Cardiac muscle cell (in vitro differentiated cells and primary cell): ENCODE measurements at regions not wholly inside any gene's neighbourhood (a gene's known extent, or its start where the extent isn't known, plus 50 kb on each side); places are given as distances from the start of the nearest gene placed in this dataset.

Experiments used
- DNase-seq, 2 donors: peaks; one replicate each; pipeline versions ENCODE4 v3.0.0 to v3.0.0-alpha.2; 2010 to 2017; ENCODE audit warnings: low read depth in 1 of 2, low spot score in 1 of 2
- H3K27ac ChIP-seq: fragments of 200-600 bp; sonication (generic); 2 replicates; pipeline ENCODE4 v1.5.1; 2016
- H3K27me3 ChIP-seq: fragments of 200-600 bp; sonication (generic); 2 replicates; pipeline ENCODE4 v1.6.0; 2016; ENCODE audit warnings: control low read depth
- H3K36me3 ChIP-seq: fragments of 200-600 bp; sonication (generic); 2 replicates; pipeline ENCODE4 v1.5.1; 2016; ENCODE audit warnings: control low read depth
- H3K4me1 ChIP-seq: fragments of 200-600 bp; sonication (generic); 2 replicates; pipeline ENCODE4 v1.8.1; 2017; ENCODE audit warnings: low read depth, mild to moderate bottlenecking, mixed run types
- H3K4me3 ChIP-seq: fragments of 200-600 bp; sonication (generic); 2 replicates; pipeline ENCODE4 v1.5.1; 2016; ENCODE audit warnings: mild to moderate bottlenecking
- H3K9me3 ChIP-seq: fragments of 200-600 bp; sonication (generic); 2 replicates; pipeline ENCODE4 v1.5.1; 2017; ENCODE audit warnings: low read depth, mild to moderate bottlenecking, control low read depth
- TF ChIP-seq, protein P1 (sequence below): IDR thresholded peaks from 2 replicates; pipeline ENCODE4 v1.5.1; 2012; ENCODE audit warnings: low read depth, mild to moderate bottlenecking, low read length

DNA sequence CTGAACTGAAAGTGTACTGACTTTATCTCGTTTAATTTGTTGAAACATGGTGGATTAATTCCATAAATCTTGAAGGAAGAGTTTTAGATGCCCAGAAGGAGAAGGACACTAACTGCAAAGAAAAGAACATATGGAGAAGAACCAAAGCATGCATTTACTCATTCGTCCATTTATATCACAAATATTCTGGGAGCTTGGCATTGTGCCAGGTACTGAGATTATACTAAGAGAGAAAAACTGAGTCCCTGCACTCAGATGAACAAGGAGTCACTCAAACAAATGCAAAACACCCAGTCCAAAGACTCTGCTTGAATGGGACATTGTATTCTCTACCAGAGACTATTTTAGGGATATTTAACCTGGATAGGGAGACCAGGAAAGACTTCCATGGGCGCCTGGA lies 588.0 kb upstream of the MGMT start:
- no peaks in the 10 kb centered on the region for H3K27me3 ChIP-seq

DNA sequence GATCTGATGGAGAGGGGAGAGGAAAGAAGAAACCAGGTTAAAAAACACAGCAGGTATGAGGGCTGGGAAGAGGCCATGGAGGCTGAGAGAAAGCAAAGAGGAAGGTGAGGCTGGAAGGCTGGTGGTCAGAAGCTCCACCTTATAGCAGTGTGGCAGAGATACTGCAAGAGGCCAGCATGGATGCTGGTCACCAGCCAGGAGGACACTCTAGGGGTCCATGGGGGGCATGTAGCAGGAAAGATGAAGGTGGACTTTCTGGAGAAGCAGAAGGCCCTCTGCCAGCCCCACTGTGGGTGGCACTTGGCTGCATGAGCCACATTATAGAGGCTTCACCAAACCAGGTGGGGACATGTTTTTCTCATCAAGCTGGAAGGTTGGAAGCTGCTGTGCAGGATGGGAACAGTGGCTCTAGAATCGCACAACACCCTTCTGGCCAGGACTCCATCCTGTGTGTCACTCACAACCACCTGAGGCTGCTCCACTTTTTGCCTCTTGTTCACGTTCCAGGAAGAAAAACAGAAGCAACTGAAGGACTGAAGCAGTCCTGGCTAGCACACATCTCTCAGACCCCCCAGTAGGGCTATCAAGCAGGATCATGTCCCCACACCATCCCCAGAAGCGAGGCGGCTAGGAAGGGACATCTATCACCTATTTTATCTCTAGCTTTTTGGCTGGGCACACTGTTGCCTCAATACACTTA lies 587.5 kb upstream of the MGMT start:
- DNase-seq = no peak
- no peaks in the 10 kb centered on the region for H3K36me3 ChIP-seq
- H3K4me1 ChIP-seq = no peaks in the 10 kb centered on the region
- TF ChIP-seq, protein P1, sequence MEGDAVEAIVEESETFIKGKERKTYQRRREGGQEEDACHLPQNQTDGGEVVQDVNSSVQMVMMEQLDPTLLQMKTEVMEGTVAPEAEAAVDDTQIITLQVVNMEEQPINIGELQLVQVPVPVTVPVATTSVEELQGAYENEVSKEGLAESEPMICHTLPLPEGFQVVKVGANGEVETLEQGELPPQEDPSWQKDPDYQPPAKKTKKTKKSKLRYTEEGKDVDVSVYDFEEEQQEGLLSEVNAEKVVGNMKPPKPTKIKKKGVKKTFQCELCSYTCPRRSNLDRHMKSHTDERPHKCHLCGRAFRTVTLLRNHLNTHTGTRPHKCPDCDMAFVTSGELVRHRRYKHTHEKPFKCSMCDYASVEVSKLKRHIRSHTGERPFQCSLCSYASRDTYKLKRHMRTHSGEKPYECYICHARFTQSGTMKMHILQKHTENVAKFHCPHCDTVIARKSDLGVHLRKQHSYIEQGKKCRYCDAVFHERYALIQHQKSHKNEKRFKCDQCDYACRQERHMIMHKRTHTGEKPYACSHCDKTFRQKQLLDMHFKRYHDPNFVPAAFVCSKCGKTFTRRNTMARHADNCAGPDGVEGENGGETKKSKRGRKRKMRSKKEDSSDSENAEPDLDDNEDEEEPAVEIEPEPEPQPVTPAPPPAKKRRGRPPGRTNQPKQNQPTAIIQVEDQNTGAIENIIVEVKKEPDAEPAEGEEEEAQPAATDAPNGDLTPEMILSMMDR = no peak
- no peak overlapping the region for H3K27ac ChIP-seq
- no peaks in the 10 kb centered on the region for H3K27me3 ChIP-seq
- H3K9me3 ChIP-seq = no peaks in the 10 kb centered on the region
- H3K4me3 ChIP-seq = no peak overlapping the region

More for the DNA sequence above, 588.0 kb upstream of the MGMT start:
- Histone ChIP-seq H3K27ac (no peak overlapping the region), H3K4me3 (no peak overlapping the region), H3K36me3 (no peaks in the 10 kb centered on the region), H3K4me1 (no peaks in the 10 kb centered on the region), H3K9me3 (no peaks in the 10 kb centered on the region)
- DNase-seq = no peak
- TF ChIP-seq, protein P1 = no peak

GRCh38 chr10:128880159-128880725 lies 586.8 kb upstream of the MGMT start:
- H3K4me1 ChIP-seq = no peaks in the 10 kb centered on the region
- no peak overlapping the region for H3K4me3 ChIP-seq
- DNase-seq = no peak
- TF ChIP-seq, protein P1 = no peak
- H3K36me3 ChIP-seq = no peaks in the 10 kb centered on the region
- H3K27me3 ChIP-seq = no peaks in the 10 kb centered on the region
- no peaks in the 10 kb centered on the region for H3K9me3 ChIP-seq
- H3K27ac ChIP-seq = no peak overlapping the region

GRCh38 chr10:128881086-128881485 lies 586.0 kb upstream of the MGMT start:
- TF ChIP-seq, protein P1 = no peak
- Histone ChIP-seq H3K9me3 (no peaks in the 10 kb centered on the region), H3K4me3 (no peak overlapping the region), H3K27me3 (no peaks in the 10 kb centered on the region), H3K36me3 (no peaks in the 10 kb centered on the region), H3K4me1 (no peaks in the 10 kb centered on the region), H3K27ac (no peak overlapping the region)
- DNase-seq = no peak

GRCh38 chr10:128883231-128884032 lies 583.6 kb upstream of the MGMT start:
- Histone ChIP-seq H3K27me3 (no peaks in the 10 kb centered on the region), H3K27ac (no peak overlapping the region), H3K9me3 (no peaks in the 10 kb centered on the region), H3K4me3 (no peak overlapping the region), H3K4me1 (no peaks in the 10 kb centered on the region), H3K36me3 (no peaks in the 10 kb centered on the region)
- no peak for DNase-seq
- TF ChIP-seq, protein P1 = no peak
